ENCODE measurements at regions not wholly inside any gene's neighbourhood (a gene's known extent, or its start where the extent isn't known, plus 50 kb on each side); places are given as distances from the start of the nearest gene placed in this dataset.
A peak's percentile ranks its signal among the peaks of the same experiment; 100 is the strongest.

DNA sequence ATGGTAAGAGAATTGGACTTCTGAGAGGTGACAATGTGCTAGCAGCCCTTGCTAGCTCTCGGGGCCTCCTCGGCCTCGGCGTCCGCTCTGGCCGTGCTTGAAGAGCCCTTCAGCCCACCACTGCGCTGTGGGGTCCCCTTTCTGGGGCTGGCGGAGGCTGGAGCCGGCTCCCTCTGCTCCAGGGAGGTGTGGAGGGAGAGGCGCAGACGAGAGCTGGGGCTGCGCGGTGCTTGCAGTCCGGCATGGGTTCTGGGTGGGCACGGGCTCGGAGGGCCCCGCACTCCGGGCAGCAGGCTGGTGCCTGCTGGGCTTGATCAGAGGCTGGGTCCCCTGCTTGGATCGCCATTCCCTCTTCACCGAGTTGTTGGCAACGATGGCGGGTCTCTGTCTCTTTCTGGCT, 226.4 kb upstream of the AMIGO2 start:
- DNase-seq: no peak

- DNase-seq: no peak
Observed at GRCh38 chr12:47305464-47305863, 225.7 kb upstream of the AMIGO2 start.

GRCh38 chr12:47303995-47304560, 224.3 kb upstream of the AMIGO2 start:
- DNase-seq: no peak

DNA sequence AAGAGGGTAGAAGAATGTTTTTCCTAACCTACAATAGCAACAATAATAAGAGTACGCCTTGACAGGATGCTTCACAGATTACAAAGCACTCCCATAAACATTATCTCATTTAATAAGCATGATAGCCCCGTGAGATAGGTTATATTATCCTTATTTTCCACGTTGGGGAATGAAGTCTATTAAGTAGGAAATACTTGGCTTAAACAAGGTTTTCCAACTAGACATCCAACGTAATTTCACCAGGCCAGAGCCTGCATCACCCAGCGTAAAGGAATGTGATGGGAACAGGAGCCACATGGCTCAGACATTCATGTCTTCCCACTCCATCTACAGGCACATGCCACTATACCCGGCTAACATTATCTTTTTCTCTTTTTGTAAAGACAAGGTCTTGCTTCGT, 223.4 kb upstream of the AMIGO2 start:
- DNase-seq: no peak

GRCh38 chr12:47302111-47302671, 222.4 kb upstream of the AMIGO2 start:
- DNase-seq: no peak

GRCh38 chr12:47299586-47299985, 219.8 kb upstream of the AMIGO2 start:
- no peak for DNase-seq

DNA sequence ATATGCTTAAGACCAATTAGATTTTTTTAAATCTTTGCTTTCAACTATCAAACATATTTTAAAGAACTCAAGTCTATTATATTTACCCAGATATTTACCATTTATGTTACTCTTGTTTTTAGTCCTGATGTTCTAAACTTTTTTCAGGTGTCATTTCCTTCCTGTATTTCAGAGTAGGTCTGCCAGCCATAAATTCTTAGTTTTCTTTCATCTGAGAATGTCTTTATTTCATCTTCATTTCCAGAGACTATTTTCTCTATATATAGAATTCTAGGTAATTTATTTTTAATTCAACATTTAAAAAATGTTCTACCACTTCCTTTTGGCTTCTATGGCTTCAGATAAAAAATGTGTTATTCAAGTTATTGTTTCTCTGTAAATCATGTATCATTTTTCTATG, 218.2 kb upstream of the AMIGO2 start:
- DNase-seq: peak in 1 of 2 donors; percentile 70

DNA sequence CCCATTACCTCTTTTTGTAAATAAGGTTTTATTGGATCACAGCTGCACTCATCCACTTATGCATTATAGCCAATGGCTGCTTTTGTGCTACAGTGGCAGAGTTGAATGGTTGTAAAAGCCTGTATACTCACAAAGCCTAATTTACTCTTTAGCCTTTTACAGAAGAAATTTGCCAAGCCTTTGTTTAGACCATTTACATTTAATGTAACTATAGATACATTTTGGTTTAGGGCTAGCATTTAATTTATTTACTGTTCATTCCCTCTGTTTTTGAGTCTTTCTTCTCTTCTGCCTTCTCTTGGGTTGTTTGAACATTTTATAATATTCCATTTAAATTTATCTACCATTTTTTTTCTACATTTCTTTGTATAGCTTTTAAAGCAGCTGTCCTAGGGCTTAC, 217.1 kb upstream of the AMIGO2 start:
- DNase-seq: no peak

- no peak for DNase-seq
Observed at GRCh38 chr12:47293406-47293805, 213.6 kb upstream of the AMIGO2 start.

GRCh38 chr12:47286676-47287075, 206.9 kb upstream of the AMIGO2 start:
- no peak for DNase-seq
